OCI-LY1 (cell line): ENCODE measurements at regions not wholly inside any gene's neighbourhood (a gene's known extent, or its start where the extent isn't known, plus 50 kb on each side); places are given as distances from the start of the nearest gene placed in this dataset.

Source experiments
- CTCF ChIP-seq: fragments of 200-600 bp; sonication (generic), shearing (Covaris generic); IDR thresholded peaks from 2 replicates; pipeline ENCODE4 v1.5.1; 2017; ENCODE audit warnings: mild to moderate bottlenecking, antibody characterized with exemption, low read length, moderate library complexity, mixed read lengths
- EZH2 ChIP-seq: fragments of 200-600 bp; sonication (generic), shearing (Covaris generic); IDR thresholded peaks from 2 replicates; pipeline ENCODE4 v1.8.0; 2017; ENCODE audit warnings: borderline replicate concordance, mixed run types, mild to moderate bottlenecking, antibody characterized with exemption, low read length, moderate library complexity, mixed read lengths

DNA sequence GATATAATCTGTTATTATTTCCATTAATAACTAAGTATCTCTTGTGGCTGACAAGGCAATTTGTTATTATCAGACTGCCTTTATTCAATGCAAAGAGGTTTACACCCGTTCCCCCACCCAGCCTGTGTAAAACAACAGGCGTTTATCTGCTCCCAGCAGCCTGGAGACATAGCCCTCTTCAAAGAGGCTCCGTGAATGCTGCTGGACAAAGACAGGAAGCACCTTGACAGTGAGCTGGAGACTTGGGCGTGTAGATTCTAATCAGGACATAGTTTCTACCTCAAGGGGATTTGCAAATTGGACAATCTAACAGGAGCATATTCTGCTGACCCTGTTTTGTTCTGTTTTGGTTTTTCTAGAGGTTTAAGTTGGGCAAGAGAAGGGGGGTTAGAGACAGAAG is 733.0 kb upstream of the KIRREL3 start:
- TF ChIP-seq CTCF = no peak
- no peak for TF ChIP-seq EZH2
